ENCODE measurements at regions not wholly inside any gene's neighbourhood (a gene's known extent, or its start where the extent isn't known, plus 50 kb on each side); places are given as distances from the start of the nearest gene placed in this dataset.

GRCh38 chr6:109237077-109237985, 142.0 kb downstream of the CEP57L1 start:
- Histone ChIP-seq H2AFZ (ENCODE audit: low read depth, low read length) (no peak overlapping the region), H3K27me3 (ENCODE audit: insufficient read depth, low read depth, low read length) (no peaks in the 10 kb centered on the region), H3K4me2 (ENCODE audit: low read length) (no peak overlapping the region), H3K4me3 (ENCODE audit: low read length) (no peak overlapping the region), H3K9ac (ENCODE audit: low read length) (no peak overlapping the region), H3K9me2 (ENCODE audit: insufficient read depth, low read length) (no peaks in the 10 kb centered on the region), H3K9me3 (ENCODE audit: low read length) (no peaks in the 10 kb centered on the region), H3K79me2 (replicated peaks; ENCODE audit: insufficient read depth, low read length) (no peaks in the 10 kb centered on the region), H4K20me1 (ENCODE audit: insufficient read depth) (no peaks in the 10 kb centered on the region), H3K36me3 (ENCODE audit: insufficient read depth, low read length) (no peaks in the 10 kb centered on the region), H3K27ac (ENCODE audit: low read length) (no peak overlapping the region), H3F3A (ENCODE audit: insufficient read depth, low read length, poor library complexity, severe bottlenecking) (no peaks in the 10 kb centered on the region)
- TF ChIP-seq CTCF (IDR thresholded peaks at IDR 0.05; ENCODE audit: poor library complexity, severe bottlenecking) (no peak), REST (IDR thresholded peaks at IDR 0.05; ENCODE audit: borderline replicate concordance) (no peak), MXI1 (conservative IDR thresholded peaks at IDR 0.05; ENCODE audit: poor library complexity, severe bottlenecking) (no peak), EP300 (conservative IDR thresholded peaks at IDR 0.05; ENCODE audit: poor library complexity, severe bottlenecking) (no peak), POLR2AphosphoS5 (IDR thresholded peaks at IDR 0.05) (no peak), SMC3 (conservative IDR thresholded peaks at IDR 0.05; ENCODE audit: poor library complexity) (no peak), TAF1 (IDR thresholded peaks at IDR 0.05; ENCODE audit: low read depth) (no peak), EZH2 (IDR thresholded peaks at IDR 0.05; ENCODE audit: borderline replicate concordance, insufficient read depth, low read length, poor library complexity, severe bottlenecking) (no peak), RAD21 (conservative IDR thresholded peaks at IDR 0.05) (no peak)

- Histone ChIP-seq H4K20me1 (ENCODE audit: insufficient read depth) (no peaks in the 10 kb centered on the region), H3F3A (ENCODE audit: insufficient read depth, low read length, poor library complexity, severe bottlenecking) (no peaks in the 10 kb centered on the region), H3K4me3 (ENCODE audit: low read length) (no peak overlapping the region), H3K9me3 (ENCODE audit: low read length) (no peaks in the 10 kb centered on the region), H2AFZ (ENCODE audit: low read depth, low read length) (no peak overlapping the region), H3K9ac (ENCODE audit: low read length) (no peak overlapping the region), H3K9me2 (ENCODE audit: insufficient read depth, low read length) (no peaks in the 10 kb centered on the region), H3K79me2 (replicated peaks; ENCODE audit: insufficient read depth, low read length) (no peaks in the 10 kb centered on the region), H3K4me2 (ENCODE audit: low read length) (no peak overlapping the region), H3K27ac (ENCODE audit: low read length) (no peak overlapping the region), H3K36me3 (ENCODE audit: insufficient read depth, low read length) (no peaks in the 10 kb centered on the region), H3K27me3 (ENCODE audit: insufficient read depth, low read depth, low read length) (no peaks in the 10 kb centered on the region)
- no peak for TF ChIP-seq EZH2 (IDR thresholded peaks at IDR 0.05; ENCODE audit: borderline replicate concordance, insufficient read depth, low read length, poor library complexity, severe bottlenecking)
- TF ChIP-seq EP300 (conservative IDR thresholded peaks at IDR 0.05; ENCODE audit: poor library complexity, severe bottlenecking), result no peak
- no peak for TF ChIP-seq SMC3 (conservative IDR thresholded peaks at IDR 0.05; ENCODE audit: poor library complexity)
- no peak for TF ChIP-seq REST (IDR thresholded peaks at IDR 0.05; ENCODE audit: borderline replicate concordance)
Measured at GRCh38 chr6:109236115-109237076, 141.1 kb downstream of the CEP57L1 start.

All from neural cell (in vitro differentiated cells).